Duodenal mucosa (tissue), 2 donors: ENCODE measurements at regions not wholly inside any gene's neighbourhood (a gene's known extent, or its start where the extent isn't known, plus 50 kb on each side); places are given as distances from the start of the nearest gene placed in this dataset.
"Not testable (repeated sequence)": the region's sequence is repeated elsewhere in the genome, so short reads cannot be mapped to it uniquely, and the experiment has no call there.

Source experiments
- H3K27ac ChIP-seq: one replicate; pipeline ENCODE4 v1.7.0; 2013; ENCODE audit warnings: low read depth, low read length
- H3K27me3 ChIP-seq, 2 donors: one replicate each; pipeline ENCODE4 v1.7.0; 2013; ENCODE audit warnings: low read length in 2 of 2, control low read depth in 1 of 2; ENCODE audit not compliant: insufficient read depth in 2 of 2, control insufficient read depth in 1 of 2
- H3K36me3 ChIP-seq, 2 donors: one replicate each; pipeline ENCODE4 v1.7.0; 2013; ENCODE audit warnings: low read length in 2 of 2, control low read depth in 1 of 2; ENCODE audit not compliant: insufficient read depth in 2 of 2, control insufficient read depth in 1 of 2
- H3K4me1 ChIP-seq, 2 donors: one replicate each; pipeline ENCODE4 v1.7.0; 2013; ENCODE audit warnings: low read length in 2 of 2, control low read depth in 1 of 2; ENCODE audit not compliant: insufficient read depth in 2 of 2, control insufficient read depth in 1 of 2
- H3K4me3 ChIP-seq, 2 donors: one replicate each; pipeline ENCODE4 v1.7.0; 2013; ENCODE audit warnings: low read length in 2 of 2, low read depth in 1 of 2
- H3K9ac ChIP-seq, 2 donors: one replicate each; pipeline ENCODE4 v1.7.0; 2013; ENCODE audit warnings: low read length in 2 of 2, low read depth in 1 of 2
- H3K9me3 ChIP-seq, 2 donors: one replicate each; pipeline ENCODE4 v1.7.0; 2013; ENCODE audit warnings: low read length in 2 of 2, control low read depth in 1 of 2; ENCODE audit not compliant: control insufficient read depth in 1 of 2

DNA sequence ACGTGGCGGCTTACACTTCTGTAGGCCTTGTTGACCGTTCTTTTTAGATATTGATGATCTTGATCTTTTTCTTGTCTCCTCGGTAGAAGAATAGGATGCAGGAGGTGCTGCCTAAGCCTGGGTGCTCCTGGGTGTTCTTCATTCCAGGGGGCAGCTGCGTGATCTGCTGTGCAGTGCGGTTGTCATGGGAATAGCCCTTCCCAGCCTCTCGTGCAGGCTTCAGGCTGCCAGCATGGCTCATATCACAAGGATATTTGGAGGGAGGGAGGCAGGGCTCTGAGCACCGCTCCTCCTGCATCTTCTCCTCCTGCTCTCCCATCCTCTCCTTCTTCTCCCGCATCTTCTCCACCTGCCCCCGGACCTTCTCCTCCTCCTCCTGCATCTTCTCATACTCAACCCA lies 96.2 kb upstream of the ADCY2 start:
- not testable (repeated sequence) for H3K4me1 ChIP-seq, H3K4me3 ChIP-seq, H3K9me3 ChIP-seq, H3K27ac ChIP-seq, H3K27me3 ChIP-seq, H3K36me3 ChIP-seq, H3K9ac ChIP-seq

DNA sequence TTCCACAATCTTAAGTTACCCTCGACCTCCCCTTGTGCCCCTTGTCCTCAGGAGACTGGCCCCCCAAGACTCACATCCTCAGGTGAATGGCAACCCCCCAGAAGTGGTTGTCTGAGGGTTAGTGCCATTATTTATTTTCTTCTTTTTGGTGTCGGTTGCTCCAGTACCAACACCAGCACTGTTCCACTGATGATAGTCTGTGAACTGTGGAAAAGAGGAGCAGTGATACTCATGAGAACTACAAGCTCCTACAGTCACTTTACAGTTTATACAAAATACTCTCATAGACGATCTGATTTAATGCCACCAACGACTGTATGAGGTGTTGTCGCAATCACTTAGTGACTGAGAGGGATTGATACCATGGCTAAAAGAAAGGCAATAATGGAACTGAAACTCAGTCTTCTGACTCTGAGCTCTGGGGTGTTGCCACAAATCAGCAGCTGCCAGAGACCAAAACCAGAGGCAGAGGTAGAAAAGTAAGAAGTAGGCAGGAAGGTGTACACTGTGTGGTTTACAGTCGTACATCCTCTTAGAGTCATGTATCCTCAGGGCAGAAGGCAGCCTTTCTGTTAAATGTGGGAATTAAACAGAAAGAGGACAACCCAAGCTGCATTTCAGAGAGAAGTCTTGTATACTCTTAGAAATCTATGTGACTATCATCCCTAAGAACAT lies 90.8 kb upstream of the ADCY2 start:
- not testable (repeated sequence) for H3K27ac ChIP-seq, H3K27me3 ChIP-seq, H3K36me3 ChIP-seq, H3K9ac ChIP-seq, H3K4me3 ChIP-seq, H3K9me3 ChIP-seq, H3K4me1 ChIP-seq

DNA sequence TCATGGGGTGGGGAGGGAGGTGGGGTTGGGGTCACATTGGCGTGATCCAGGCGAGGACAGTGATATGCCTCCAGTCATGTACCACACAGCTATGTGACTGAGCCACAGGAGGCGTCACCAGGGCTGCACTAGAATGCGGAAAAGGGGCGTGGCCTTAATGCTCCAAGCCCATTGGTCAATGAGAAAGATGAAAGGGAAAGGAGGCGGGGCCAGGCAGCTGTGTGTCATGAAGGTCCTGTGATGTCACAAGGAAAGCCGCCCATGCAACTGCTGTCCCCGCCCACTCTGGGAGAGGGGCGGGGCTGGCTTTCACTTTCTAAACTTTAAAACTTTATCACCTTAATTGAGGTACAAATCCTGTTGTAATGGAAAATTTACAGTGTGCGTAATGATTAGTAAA lies 89.4 kb upstream of the ADCY2 start:
- H3K9me3 ChIP-seq, H3K4me1 ChIP-seq, H3K27ac ChIP-seq, H3K36me3 ChIP-seq, H3K4me3 ChIP-seq, H3K9ac ChIP-seq, H3K27me3 ChIP-seq: not testable (repeated sequence)

DNA sequence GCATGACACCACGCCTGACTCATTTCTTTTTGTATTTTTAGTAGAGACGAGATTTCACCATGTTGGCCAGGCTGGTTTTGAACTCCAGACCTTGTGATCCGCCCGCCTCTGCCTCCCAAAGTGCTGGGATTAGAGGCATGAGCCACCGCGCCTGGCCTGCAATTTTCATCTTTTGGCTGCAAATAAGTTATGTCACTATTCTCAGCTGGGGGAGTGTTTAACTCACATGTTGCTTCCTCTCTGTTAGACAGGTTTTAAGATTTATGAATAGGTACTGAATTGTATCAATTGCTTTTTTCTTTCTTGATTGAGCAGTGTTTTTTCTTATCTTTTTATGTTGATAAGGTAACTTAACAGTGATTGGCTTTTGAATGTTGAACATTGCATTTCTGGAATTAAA lies 88.2 kb upstream of the ADCY2 start:
- H3K9me3 ChIP-seq, H3K9ac ChIP-seq, H3K36me3 ChIP-seq: not testable (repeated sequence)

DNA sequence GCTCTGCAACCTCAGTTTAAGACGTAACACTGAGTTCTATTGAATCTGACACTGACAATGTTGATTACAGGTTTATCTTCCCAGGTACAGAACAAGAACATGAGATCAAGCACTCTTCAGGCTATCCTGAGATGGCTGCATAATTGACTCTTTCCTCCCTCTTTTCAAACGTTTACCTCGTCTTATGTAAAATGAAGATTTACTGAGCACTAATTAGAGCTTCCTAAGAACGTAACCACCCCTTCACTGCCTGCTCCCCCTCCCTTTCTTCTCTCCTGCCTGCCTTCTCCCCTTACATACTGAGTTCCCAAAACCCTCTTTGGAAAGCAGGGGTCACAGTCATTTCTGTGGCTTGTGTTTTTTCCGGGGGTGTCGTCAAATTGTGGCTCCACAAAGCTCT lies 86.2 kb upstream of the ADCY2 start:
- H3K4me3 ChIP-seq, H3K27ac ChIP-seq, H3K4me1 ChIP-seq, H3K9me3 ChIP-seq, H3K36me3 ChIP-seq, H3K9ac ChIP-seq, H3K27me3 ChIP-seq: not testable (repeated sequence)

More for the DNA sequence above, 88.2 kb upstream of the ADCY2 start:
- not testable (repeated sequence) for H3K27ac ChIP-seq, H3K4me1 ChIP-seq, H3K27me3 ChIP-seq, H3K4me3 ChIP-seq

DNA sequence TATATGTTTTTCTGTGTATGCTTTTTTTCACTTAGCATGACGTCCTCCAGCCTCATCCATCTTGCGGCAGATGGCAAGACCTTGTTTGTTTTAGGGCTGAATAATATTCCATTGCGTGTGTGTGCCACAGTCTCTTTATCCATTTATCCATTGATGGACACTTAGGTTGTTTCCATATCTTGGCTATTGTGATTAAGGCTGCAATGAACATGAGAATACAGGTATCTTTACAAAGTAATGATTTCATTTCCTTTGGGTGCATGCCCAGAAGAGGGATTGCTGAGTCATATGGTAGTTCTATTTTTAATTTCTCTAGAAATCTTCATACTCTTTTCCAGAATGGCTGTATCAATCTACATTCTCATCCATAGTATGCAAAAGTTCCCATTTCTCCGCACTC lies 85.3 kb upstream of the ADCY2 start:
- not testable (repeated sequence) for H3K4me1 ChIP-seq, H3K9ac ChIP-seq, H3K27me3 ChIP-seq, H3K27ac ChIP-seq, H3K36me3 ChIP-seq, H3K9me3 ChIP-seq, H3K4me3 ChIP-seq

DNA sequence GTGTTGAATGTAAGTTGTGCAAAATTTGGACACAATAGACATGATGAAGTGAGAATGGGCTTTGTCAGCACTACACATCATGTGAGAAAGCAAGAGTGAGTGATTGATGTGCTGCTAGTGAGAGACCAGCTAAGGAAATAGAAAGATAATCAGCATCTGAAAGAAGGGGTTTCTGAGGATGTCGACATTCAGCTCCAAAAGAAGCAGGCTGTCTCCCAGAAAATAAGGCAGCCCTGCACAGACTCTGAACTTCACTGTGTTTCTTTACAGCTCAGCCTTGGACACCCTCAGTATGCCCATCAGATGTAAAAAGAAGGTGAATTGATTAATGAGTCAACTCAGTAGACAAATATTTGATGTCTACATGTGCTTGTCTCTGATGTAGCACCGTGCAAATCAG lies 80.8 kb upstream of the ADCY2 start:
- Histone ChIP-seq H3K9me3 (no peaks in the 10 kb centered on the region), H3K27me3 (no peaks in the 10 kb centered on the region), H3K4me3 (no peak overlapping the region), H3K27ac (no peak overlapping the region), H3K9ac (no peak overlapping the region), H3K4me1 (no peaks in the 10 kb centered on the region), H3K36me3 (no peaks in the 10 kb centered on the region)

DNA sequence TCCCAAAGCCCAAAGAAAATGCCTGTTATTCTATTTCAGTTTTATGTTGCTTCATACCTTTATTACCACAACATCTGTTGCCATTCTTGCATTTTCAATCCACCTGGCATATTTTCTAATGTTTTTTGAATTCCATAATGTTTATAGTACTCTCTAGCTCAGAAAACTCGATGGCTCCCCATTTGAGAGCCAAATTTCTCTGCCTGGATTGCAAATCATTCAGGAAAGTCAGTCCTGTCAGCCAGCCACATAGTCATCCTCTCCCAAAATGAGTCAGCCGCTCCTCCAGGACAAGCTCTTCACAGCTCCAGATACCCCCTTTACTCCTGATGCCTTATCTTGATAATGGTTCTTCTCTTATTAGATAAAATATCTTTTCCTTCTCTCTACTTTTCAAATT lies 78.2 kb upstream of the ADCY2 start:
- no peaks in the 10 kb centered on the region for H3K27me3 ChIP-seq
- H3K27ac ChIP-seq = no peak overlapping the region
- H3K9me3 ChIP-seq = no peaks in the 10 kb centered on the region
- H3K4me1 ChIP-seq = no peaks in the 10 kb centered on the region
- no peaks in the 10 kb centered on the region for H3K36me3 ChIP-seq
- H3K4me3 ChIP-seq = no peak overlapping the region
- no peak overlapping the region for H3K9ac ChIP-seq

DNA sequence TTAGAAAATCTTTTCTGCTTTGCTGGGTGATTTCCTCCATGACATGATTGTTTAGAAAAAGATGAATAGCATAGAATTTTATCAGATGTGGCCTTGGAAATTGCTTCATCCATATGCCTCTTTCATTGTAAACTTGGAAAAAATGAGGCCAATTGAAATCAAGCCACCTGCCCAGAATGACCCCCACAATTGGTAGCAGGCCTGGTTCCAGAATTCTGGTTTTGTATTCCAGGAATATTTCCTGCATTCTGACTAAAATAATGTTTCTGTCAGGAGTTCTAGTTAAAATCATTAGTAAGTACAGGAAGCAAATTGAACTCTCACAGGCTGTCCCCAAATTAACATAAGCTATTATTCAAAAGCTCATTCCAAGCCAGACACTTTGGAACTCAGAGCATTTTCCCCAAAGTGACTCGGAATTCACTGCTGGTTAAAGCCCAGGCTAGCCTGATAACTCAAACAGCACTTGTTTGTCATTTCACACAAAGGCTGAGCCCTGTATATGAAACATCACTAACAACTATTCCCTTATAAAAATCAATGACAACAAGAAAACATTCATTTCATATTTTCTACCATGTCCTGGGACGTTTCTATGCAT lies 75.1 kb upstream of the ADCY2 start:
- Histone ChIP-seq H3K27ac (no peak overlapping the region), H3K4me1 (no peaks in the 10 kb centered on the region), H3K9ac (no peak overlapping the region), H3K27me3 (no peaks in the 10 kb centered on the region), H3K36me3 (no peaks in the 10 kb centered on the region), H3K4me3 (no peak overlapping the region), H3K9me3 (no peaks in the 10 kb centered on the region)

DNA sequence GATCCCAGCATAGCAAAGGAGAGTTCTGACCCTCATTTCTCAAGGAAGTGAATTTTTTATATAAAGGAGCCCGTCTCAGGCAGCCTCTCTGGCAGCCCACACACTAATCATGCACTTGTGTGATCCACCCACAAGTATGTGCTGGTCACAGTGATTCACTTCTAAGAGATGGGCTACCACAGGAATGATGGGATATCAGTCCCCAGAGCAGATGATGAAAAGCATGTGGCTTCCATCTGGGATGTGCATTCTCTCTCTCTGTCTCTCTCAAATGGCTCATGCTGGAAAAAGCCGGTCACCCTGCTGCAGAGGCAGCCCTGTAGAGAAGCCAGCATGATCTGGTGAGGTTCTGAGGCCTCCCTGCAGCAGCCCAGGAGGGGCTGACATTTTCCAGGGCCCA lies 74.2 kb upstream of the ADCY2 start:
- Histone ChIP-seq H3K27me3 (no peaks in the 10 kb centered on the region), H3K27ac (no peak overlapping the region), H3K9me3 (no peaks in the 10 kb centered on the region), H3K9ac (no peak overlapping the region), H3K36me3 (no peaks in the 10 kb centered on the region), H3K4me1 (no peaks in the 10 kb centered on the region), H3K4me3 (no peak overlapping the region)

DNA sequence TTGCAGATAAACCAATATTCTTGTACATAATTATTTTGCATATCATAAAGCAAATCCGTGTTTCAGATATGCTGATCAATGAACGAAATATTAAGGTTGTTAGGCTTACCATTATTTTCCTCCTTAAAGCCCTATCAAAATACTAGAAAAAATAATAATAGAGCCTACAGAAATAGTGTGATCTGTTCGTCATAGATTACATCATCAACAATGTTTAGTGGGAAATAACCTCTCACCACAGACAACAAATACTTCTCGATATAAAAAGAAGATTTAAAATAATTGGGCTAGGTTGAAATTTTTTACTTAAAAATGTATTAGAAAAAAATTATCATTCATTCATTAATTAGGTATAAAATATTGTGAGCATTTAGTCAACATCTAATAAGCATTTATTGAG lies 71.0 kb upstream of the ADCY2 start:
- no peak overlapping the region for H3K9ac ChIP-seq
- H3K4me3 ChIP-seq = no peak overlapping the region
- no peaks in the 10 kb centered on the region for H3K27me3 ChIP-seq
- no peaks in the 10 kb centered on the region for H3K9me3 ChIP-seq
- H3K27ac ChIP-seq = no peak overlapping the region
- H3K36me3 ChIP-seq = no peaks in the 10 kb centered on the region
- no peaks in the 10 kb centered on the region for H3K4me1 ChIP-seq
